Right lobe of liver (tissue), 4 donors: ENCODE measurements at regions not wholly inside any gene's neighbourhood (a gene's known extent, or its start where the extent isn't known, plus 50 kb on each side); places are given as distances from the start of the nearest gene placed in this dataset.

Source experiments
- CTCF ChIP-seq, 4 donors: fragments of 200-600 bp in 3 of 4; fragments of 450-650 bp in 1 of 4; IDR thresholded peaks; one replicate each; pipeline versions ENCODE4 v1.5.1 to v1.8.0; 2016 to 2022; ENCODE audit warnings: antibody characterized with exemption in 4 of 4, mild to moderate bottlenecking in 2 of 4
- POLR2A ChIP-seq: fragments of 450-650 bp; IDR thresholded peaks from one replicate; pipeline ENCODE4 v1.6.1; 2017; ENCODE audit warnings: antibody characterized with exemption, mild to moderate bottlenecking
- donor health status: DM: no; HTN: no; CAD: no.
- donor health status: DM: no; HTN: no; CAD: no.
- donor health status: DM: no; HTN: yes; CAD: no.

GRCh38 chr18:75529394-75529793 is 101.9 kb upstream of the SMIM21 start:
- no peak for TF ChIP-seq CTCF (IDR thresholded peaks at IDR 0.05)
- no peak for TF ChIP-seq POLR2A
